Stimulated activated CD4-positive, alpha-beta T cell treated with anti-CD3 and anti-CD28 coated beads, Interleukin-1b, Interleukin-23, amount 100 ng/mL, for 4 hours (primary cell): ENCODE measurements at regions not wholly inside any gene's neighbourhood (a gene's known extent, or its start where the extent isn't known, plus 50 kb on each side); places are given as distances from the start of the nearest gene placed in this dataset.

Source experiments
- DNase-seq, 2 donors: peaks; one replicate each; pipeline ENCODE4 v3.0.0-alpha.2; 2020; ENCODE audit warnings: low read depth in 2 of 2

GRCh38 chr12:124630791-124631313 is 63.4 kb upstream of the NCOR2 start:
- DNase-seq: no peak

DNA sequence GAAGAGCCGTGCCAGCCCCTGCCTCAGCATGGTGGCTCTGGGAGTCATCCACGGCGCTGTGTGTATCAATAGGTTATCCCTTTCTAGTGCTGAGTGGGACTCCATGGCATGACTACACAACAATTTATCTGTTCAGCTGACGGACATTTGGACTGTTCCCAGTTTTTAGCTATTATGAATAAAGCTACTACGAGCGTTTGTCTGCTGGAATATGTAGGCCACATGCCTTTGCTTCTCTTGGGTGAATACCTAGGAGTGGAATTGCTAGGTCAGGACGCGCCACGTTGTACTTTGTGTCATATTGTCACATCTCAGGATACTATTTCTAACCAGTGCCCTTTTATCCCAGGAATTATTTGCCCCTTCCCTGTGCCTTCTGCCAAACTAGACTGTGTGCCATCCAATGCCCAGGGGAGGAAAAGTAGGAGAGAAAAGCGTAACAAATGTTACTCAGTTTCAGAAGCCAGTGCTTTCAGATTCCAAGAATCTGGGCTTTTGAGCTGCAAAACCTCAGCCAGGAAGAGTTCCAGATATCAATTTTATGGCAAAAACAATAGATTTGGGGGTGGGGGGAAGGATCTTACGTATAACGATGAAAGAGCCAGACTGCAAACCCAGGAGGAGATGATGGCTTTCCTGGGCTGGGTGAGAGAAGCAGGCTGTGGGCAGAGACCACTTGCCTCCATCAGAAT is 62.5 kb upstream of the NCOR2 start:
- no peak for DNase-seq

GRCh38 chr12:124629117-124629516 is 61.7 kb upstream of the NCOR2 start:
- no peak for DNase-seq

- DNase-seq: no peak
Observed at GRCh38 chr12:124627956-124628355, 60.5 kb upstream of the NCOR2 start.

GRCh38 chr12:124626971-124627411 is 59.6 kb upstream of the NCOR2 start:
- no peak for DNase-seq

DNA sequence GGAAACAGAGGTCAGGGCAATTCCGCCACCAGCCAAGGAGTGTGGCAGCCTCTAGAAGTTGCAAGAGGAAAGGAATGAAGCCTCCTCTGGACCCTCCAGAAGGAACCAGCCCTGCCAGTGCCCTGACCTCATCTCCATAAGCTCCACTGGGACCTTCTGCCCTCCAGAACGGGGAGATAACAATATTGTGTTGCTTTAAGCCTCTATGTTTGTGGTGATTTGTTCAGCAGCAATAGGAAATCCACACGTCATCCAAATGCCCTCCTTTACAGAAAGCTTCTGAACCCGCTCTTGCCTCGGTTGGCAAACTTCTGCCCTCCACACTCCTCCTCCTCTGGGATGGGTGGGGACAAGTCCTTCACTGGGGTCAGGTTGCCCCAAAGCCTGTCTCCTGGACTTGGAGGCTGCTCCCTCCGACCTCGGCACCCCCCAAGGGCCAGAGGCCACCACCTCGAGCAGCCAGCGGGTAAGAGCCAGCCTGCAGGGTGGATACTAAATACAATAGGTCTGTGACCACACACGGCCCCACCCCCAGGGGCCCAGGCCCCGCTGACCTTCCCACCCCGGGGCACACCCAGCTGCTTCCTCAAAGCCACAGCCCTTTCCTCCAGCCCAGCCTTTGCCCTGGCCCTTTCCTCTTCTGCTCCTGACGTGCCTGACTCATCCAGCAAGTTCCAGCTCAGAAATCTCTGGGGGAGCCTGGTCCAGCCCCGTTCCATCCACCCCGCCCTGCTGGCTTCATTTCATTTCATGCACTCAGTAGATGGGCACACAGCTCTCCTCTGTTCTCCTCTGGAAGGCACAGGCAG is 58.7 kb upstream of the NCOR2 start:
- no peak for DNase-seq

DNA sequence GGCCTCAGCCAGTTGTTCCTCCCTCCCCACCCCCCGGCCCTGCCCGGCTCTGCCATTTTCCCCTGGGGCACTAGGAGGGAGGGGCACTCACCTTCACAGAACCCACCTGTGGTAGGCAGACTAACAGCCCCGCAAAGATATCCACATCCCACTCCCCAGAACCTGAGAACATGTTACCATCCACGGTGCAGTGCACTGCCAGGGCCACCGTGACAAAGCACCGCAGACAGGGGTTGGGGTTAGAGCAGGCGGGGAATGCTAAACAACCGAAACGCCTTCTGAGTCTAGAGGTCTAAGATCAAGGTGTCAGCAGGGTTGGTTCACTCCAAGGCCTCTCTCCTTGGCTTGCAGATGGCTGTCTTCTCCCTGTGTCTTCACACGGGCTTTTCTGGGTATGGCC is 57.4 kb upstream of the NCOR2 start:
- DNase-seq: no peak

DNA sequence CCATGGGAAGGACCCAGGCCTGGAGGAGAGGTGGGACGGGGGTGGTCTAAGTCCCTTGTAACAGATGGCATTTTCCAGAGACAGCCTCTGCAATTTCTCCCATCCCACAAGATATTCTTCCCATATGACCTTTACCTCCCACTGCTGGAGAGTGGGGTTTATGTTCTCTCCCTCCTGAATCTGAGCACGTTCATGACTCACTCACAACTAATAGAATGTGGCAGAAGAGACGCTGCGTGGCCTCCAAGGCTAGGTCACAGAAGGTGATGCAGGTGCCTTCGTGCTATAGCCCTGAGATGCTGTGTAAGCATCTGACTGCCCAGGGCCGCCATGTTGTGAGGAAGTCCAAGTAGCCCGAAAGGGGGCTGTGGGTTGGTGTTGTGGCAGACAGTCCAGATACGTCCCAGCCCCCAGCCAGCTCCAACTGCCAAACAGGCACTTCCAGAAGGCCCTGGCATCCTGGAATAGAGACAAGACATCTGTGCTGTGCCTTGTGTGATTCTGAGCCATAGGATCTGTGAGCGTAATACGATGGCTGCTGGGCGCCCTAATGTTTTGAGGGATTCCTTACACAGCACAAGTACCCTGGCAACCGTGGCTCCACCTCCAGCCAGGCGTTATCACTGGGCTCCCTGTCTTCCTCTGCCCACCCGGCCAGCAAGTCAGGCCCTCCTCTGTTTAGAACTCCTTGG is 56.1 kb upstream of the NCOR2 start:
- DNase-seq: no peak

DNA sequence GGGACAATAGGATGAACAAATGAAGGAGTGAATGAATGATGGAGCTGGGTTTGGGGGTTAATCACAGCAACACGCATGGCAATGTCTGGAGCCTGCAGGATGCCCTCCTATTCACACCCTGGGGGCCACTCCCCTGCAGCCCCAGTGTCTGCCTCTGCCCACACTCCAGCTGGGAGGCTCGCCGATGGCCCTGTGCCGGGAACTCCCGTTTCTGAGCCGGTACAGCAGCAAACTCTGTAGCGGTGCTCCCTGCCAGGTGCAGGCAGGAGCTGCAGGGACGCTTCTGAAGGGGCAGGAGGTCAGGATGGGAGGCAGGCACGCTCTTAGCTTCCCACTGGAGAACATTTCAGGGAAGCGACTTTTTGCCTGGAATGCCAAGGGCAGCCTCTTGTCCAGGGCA is 55.4 kb upstream of the NCOR2 start:
- no peak for DNase-seq

GRCh38 chr12:124622331-124622730 is 54.9 kb upstream of the NCOR2 start:
- DNase-seq: no peak

- no peak for DNase-seq
Observed at GRCh38 chr12:124621296-124621660, 53.9 kb upstream of the NCOR2 start.

GRCh38 chr12:124620606-124621295 is 53.3 kb upstream of the NCOR2 start:
- no peak for DNase-seq

- DNase-seq: no peak
Observed at GRCh38 chr12:124618291-124618902, 51.0 kb upstream of the NCOR2 start.

- no peak for DNase-seq
Observed at GRCh38 chr12:124617615-124618014, 50.2 kb upstream of the NCOR2 start.
